Stimulated activated CD4-positive, alpha-beta T cell treated with anti-CD3 and anti-CD28 coated beads, Interleukin-1b, Interleukin-23, amount 100 ng/mL, for 4 hours (primary cell): ENCODE measurements at regions not wholly inside any gene's neighbourhood (a gene's known extent, or its start where the extent isn't known, plus 50 kb on each side); places are given as distances from the start of the nearest gene placed in this dataset.

Experiments used
- DNase-seq, 2 donors: peaks; one replicate each; pipeline ENCODE4 v3.0.0-alpha.2; 2020; ENCODE audit warnings: low read depth in 2 of 2

DNA sequence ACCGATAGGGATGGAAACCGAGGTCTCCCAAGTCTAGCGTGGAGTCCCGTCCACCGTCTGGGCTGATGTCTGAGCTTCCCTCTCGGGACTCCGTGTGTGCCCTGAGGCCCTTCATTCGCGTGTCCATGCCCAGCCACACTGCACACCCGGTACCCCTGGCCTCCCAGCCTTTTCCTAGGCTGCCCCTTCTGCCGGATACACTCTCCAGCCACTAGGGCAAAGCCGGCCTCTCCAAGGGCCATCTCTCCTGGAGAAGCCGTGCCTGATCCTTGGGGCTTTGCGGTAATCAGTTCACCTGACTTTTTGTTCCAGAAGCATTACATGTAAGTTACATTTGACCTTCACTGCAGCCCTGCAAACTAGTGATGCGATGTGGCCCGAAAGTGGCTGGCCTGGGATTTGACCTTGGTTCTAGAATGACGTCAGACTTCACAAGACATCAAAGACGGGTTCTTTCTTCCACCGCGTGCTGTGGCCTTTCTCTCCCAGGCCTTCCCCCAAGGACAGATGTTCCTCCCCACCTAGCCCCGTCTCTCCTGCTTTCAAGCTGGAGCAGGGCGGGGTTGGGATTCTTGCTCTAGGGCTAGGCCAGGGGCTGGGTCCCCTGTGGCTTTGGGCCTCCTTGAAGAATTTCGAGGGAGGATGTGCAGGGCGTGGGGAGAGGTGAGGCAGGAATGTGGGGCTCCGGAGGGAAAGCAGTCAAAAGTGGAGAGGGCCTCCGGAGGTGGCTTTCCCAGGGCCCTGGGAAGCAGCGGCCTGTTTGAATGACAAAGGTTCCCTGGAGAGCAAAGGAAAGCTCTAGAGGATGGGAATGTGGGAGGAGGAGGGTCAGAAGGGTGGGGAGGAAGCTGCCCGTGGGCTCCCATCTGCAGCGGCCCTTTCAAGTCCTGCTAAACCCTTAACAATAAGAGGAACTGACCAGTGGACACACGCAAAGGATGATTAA lies 49.7 kb upstream of the SLC2A1 start:
- no peak for DNase-seq
